ENCODE measurements at regions not wholly inside any gene's neighbourhood (a gene's known extent, or its start where the extent isn't known, plus 50 kb on each side); places are given as distances from the start of the nearest gene placed in this dataset.

DNA sequence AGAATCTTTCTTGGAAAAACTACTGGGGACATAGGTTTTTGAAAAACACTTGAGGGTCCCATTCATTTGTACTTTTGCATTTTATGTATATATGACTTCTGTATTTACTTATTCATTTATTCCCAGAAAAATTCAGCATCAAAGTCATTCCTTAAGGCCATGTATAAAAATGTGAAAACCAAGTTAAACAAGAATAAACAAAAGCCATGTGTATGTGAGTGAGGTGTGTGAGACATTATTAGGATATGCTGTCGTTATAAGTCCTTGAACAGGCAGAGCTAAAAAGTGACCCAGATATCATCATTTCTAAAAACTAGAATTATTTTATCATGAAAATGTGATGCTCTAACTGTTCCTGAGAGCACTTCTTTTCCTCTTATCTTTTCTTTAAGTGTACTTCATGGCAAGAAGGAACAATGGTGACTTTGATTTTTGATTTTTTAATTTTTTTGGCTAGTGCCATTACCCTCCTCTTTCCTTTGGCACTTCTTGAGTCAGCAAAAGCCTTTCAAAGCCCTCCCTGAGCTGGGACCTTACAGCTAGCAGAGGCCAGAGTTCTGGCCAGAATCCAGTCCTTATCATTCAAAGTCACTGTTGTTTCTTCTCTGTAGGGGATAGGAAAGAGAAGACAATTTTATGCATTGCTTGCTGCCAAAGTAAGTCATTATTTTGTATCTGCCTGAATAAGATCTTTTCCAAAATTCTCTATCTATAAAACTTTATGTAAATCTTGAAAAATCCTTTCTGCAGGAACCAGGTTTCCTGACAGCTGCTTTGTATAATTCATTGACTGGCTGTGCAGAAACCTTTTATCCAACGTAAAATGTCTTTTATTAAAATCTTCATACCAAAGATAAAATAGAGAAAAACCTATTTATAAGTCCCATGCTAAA is 419.7 kb upstream of the PRICKLE1 start:
- DNase-seq = no peak

DNA sequence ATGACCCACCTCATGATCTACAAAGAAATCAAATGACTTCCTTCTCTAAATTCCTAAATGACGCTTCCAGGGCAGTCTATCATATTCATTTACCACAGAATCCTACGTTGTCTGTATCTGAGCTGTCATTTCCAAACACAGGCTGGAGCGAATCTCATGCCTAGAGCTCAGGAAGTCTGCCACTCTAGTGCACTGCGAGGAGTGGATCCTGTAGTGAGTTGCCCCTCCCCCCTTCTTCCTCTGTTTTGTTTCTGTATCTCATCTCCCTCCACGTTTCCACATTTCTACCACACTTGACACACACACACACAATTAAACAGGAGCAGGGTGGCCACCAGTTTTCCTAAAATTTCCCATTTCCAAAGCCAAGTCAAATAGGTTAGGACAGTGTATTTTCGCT is 415.4 kb upstream of the PRICKLE1 start:
- no peak for DNase-seq

DNA sequence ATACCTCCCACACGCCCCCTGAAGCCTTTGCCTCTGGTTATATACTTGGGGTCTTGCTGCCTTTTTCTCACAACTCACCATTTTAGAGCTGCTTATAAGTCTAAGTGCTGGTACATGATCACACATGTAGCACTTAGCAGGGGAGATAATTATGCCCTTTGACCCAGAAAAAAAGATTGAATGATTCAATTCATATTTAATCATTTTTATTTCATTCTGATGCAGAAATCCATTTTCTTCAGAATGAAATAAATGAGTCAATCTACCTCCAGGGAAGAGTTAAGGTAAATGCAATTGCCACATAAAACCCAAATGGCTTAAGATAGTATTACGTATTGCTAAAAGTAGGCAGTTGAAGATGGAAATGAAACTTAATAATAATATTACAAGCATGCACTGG is 414.6 kb upstream of the PRICKLE1 start:
- no peak for DNase-seq

DNA sequence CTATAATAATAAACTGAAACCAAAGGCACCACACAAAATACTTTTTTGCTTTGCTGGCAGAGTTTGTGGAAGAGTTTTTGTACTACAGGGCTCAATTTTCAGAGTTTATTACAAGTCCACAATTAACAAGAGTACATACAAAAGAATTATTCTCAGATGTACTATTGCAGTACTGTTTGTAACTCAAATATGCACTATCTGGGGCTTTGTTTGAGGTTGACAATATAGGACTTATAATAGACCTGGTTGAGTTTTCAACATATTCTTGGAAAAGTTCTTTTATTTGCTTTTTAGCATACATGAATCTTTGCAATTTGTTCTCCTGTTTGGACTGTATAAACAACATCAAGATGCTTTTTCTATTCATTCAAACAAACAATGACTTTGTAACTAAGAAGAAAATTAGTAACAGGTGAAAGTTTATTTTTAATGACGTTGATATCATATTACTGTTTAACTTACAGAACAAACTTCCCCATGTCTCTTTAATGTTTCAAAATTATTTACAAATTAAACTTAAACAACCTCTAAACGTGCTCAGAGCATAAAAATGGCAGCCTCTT is 407.4 kb upstream of the PRICKLE1 start:
- DNase-seq = no peak

DNA sequence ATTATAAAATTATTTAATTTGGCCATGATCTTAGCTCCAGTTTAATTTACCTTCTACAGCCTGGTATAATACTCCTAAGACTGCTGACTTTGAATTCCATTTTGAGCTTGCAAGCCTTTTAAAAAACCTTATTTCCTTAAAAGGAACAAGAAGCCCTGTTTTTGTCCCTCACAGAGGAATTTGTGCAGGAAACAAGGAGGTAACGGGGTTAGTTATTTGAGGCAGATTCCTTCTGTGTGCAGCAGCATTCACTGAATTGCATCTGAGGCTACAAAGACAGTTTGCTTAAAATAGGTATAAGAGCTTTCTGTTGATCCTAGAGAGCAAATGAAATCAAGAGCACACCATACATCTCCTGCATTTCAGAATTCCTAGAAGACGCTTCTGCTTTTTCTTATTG is 403.3 kb upstream of the PRICKLE1 start:
- no peak for DNase-seq

DNA sequence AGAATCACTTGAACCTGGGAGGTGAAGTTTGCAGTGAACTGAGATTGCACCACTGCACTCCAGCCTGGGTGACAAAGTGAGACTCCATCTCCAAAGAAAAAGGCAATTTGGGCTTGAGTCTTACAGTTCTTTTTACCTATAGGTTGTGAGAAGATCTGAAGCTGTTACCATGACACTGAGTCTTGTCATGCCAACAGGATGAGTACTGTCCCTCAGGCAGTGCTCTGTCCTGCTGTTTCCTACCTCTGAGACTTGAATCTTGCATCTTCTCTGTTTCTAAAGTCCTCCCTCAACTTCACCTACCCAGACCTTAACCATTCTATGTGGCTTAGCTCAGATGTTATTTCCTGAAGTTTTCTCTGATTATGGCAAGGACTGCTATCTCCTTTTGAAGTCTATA is 400.8 kb upstream of the PRICKLE1 start:
- no peak for DNase-seq

DNA sequence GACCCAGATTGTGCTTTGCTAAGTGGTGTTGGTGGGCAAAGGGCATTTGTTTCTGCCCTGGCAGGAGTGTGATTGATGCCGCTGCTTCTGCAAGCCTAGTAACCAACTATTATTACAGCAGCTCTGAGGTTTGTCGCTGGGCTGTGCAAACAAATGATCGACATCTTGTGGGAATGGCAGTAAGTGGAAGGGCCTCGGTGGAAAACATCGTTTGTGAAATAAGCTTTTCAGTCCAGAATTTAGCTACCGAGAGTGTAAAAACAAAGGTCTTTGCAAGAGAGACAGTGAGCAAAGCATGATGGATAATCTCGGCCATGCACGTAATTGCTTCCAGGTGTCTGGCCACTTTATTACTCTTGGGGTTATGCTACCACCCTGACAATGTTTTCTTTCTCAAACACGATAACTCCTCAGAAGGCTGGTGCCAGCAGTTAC is 397.7 kb upstream of the PRICKLE1 start:
- DNase-seq = no peak

DNA sequence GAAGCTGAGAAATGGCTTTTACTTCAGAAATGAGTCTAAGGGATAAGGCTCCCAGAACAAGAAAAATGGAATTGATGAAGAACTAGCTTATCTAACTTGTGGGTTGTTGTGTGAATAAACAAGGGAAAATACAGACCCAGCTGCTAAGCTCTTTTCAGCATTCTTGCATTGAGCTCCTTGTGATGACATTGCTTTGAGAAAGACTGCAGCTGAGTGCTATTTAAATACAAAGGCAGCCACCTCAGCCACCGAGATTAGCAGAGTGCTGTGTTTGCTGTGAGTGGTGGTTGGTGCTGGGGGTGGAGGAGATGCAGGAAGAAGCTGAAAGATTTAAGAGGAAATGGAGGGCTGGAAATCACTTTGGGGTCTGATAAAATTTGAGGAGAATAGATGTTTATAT is 396.0 kb upstream of the PRICKLE1 start:
- no peak for DNase-seq

DNA sequence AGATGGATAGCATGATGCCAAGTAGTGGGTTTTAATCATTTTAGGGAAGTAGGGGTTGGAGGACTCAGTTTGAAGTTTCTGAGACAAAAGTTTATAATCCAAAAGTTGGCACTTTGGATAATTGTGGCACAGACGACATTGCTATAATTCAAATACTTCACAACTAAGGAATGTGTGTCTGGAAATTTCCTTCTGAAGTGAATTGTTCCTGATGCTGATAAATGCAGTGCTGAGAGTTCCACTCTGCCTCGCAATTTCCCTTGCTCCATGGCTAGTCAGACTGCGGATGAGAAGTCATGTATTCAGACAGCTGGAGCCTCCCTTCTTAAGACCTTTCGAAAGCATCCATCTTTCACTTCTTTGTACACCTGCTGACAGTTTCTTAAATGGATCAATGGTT is 393.3 kb upstream of the PRICKLE1 start:
- DNase-seq = no peak

DNA sequence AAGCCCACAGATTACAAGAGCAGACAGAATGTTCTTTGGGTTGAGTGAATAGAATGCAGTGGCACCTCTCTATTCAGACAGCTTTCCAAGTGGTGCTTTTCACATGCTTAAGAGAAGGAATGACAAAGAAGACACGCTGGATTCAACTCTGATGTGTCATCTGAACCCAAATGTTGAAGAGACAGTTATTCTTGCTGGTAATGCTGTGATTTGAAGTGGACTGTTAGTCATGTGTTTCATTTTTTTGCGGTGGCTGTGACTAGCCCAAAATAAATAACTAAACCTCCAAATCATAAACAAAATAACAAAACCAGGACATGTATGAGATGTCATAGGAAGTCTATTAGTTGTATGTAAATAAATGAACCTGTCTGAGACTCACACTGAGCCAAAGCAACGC is 391.8 kb upstream of the PRICKLE1 start:
- DNase-seq = no peak

DNA sequence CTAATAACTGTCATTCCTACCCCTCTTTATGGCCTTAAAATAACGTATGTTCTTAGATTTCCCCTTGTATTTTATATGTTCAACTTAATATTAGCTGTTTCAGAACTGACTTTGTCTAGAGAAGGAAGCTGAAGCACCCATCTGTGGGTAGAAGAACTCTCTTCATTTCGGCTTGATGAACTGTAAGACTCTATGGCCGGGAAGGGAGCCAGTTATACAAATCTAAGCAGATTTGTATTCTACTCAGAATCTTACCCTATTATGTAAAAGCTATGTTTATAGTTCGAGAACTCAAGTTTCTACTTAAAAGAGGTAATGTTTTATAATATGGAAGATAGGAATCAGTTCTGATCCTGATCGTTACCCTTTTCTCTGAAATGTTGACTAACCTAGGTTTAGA is 390.9 kb upstream of the PRICKLE1 start:
- no peak for DNase-seq

DNA sequence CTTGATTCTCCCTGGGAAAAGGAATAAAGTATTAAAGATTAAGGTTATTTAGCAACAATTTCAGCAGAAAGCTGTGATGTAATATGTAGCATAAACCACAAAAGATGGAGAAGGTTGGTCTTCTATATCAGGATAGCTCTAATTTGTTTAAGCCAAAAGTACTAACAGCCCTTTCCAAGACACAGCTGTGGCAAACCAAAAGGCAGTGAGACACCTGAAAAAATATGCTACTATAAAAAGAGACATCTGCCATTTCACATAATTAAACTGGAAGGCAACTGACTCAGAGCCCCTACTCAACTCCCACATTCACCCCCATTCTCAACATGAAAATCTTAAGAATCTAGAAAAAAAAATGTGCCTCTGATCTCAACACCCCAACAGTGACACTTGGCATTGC is 390.2 kb upstream of the PRICKLE1 start:
- DNase-seq = no peak

DNA sequence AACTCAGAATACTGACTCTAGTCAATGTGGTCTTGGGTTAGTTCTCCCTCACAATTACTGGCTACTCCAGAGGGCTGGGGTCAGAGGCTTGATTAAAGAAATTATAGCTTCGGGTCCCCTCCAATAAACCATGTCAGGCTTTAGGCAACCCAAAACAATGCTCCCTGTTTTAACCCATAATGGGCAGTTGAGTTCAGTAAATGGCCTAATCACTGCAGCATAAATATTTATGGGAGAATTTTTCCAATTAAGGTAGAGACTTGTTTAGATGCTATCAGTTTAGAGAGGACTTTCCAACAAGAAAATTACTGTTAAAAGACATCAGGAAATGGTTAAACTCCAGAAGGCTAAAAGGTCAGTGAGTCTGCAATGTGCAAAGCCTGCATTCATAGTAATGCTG is 389.2 kb upstream of the PRICKLE1 start:
- DNase-seq = no peak

DNA sequence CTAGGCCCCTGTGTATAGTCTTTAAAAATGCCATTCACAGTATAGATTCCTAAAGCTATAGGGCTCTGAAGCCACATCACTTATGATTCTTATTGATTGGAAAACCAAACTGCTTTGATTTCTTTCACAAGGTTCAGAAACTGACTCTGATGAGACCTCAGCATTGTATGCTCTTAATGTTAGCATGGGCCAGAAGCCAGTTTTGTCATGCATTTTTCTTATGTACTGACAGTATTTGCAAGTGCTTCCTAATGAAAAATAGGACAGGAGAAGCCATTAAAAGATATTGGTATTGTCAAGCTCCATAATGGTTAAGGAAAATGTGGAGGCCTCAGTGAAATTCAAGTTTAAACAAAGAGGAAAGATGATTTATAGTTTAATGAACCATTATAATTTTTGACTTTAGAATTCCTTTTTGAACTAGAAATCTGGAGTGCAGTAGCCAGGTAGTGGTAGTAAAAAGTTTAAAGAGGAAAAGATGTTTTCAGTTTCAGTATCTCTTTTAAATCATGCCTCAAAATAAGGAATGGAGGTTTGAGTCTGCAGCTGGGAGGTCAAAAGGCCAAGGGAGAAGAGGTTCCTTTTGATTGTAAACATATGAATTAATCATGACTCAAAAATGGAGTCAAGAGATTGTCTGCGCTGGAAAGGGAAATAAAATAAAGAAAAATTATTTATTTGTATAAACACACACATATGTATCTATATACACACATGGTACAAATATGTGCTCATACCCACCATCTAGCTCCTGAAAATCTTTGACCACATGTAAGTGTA is 388.1 kb upstream of the PRICKLE1 start:
- no peak for DNase-seq

DNA sequence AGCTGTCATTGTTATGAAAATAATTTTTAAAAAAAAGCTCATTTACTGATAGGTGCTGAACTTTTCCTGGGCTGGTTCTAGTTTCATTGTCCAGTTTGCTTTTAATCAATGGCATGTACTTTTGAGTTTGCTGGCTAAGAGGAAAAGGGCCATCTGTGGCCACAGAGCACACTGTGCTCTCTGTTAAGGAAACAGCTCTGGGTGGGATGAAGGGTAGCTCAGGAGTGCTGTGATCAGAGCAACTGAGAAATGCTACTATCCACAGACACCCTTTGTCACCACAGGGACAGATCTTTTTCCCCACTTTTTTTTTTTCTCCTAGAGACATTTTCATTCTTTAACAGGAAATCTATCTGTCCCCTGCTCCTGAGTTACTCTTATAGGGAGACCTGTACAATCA is 387.1 kb upstream of the PRICKLE1 start:
- no peak for DNase-seq

DNA sequence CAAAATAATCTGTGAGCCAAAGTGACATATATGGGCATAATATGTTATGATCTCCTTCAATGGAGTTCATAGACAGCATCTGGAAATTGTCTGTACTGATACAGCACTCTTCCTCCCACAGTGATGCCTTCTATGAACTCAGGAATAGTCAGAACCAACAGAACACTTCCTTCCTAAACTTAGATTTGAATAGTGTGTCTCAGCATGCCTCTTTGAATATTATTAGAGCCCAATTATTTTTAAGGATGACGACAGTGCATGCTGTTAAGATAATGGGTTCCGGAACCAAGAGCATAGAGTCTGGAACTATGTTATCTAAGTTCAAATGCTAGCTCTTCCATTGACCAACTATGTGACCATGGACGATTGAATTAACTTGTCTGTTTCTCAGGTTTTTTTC is 386.6 kb upstream of the PRICKLE1 start:
- no peak for DNase-seq

DNA sequence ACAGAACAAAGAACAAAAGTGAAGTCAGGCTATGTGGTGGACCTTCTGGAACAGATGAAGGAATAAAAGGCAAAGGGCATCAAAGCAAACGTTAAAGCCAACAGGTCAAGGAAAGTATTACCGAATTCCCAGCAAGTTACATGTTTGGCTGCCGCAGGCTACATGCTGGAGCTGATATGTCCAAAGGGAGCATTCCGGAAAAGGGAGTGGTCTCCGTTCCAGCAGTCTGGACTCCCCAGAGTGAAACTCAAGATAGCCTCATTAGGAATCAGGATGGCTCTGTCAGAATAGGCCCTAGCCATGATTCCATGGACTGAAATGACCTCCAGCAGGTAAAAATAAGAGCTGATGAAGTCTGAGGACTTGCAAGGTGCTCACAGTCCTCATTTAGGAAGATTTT is 379.8 kb upstream of the PRICKLE1 start:
- no peak for DNase-seq

DNA sequence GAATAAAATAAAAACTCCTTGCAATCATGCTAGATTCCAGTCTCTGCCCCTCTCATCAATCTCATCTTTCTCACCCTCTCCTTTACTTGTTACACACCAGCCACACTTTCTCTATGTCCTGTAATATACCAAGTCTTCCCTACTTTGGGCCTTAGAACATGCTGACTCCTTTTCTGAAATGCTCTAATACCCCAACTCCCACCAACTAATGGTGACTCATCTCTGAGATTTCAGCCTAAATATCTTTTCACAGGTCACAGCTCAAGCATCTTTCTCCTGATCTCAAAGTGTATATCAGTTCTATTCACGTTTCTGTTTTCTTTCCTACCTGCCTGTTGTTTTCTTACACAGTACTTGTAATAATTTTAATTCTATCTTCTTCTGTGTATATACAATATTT is 378.9 kb upstream of the PRICKLE1 start:
- DNase-seq = no peak

DNA sequence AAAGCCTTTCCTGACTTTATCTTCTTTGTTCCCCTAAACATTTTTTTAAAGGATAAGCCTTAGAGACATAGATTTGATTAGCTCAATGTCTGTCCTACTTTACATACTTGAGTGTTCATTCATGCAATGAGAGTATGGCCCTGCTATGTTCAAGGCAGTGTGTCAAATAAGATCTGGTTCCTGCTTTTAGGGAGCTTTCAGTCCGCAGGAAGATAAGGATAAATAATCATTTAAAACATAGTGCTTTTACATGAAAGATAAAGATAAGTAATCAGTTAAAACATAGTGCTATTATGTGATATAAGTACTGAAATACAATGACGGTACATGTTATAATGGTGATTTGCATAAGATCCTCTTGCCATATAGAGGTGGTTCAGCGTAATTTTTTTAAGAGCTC is 378.3 kb upstream of the PRICKLE1 start:
- no peak for DNase-seq

DNA sequence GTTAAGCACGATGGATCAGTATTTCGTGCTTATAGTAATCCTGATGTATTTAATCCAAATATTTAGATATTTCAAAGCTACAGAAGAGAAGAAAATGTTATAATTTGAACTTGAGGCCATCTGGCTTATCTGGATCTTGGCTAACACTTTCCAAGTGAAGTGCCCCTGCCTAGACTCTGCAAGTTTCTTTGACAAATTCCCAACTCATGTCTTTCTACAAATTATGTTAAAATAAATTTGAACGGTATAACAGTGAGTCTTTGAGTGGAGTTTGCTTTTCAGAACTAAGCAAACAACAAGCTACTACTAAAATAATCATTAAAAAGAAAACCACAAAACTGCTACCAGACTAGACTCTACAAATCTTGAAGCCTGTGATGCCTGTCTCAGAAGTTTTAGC is 374.4 kb upstream of the PRICKLE1 start:
- DNase-seq = no peak

DNA sequence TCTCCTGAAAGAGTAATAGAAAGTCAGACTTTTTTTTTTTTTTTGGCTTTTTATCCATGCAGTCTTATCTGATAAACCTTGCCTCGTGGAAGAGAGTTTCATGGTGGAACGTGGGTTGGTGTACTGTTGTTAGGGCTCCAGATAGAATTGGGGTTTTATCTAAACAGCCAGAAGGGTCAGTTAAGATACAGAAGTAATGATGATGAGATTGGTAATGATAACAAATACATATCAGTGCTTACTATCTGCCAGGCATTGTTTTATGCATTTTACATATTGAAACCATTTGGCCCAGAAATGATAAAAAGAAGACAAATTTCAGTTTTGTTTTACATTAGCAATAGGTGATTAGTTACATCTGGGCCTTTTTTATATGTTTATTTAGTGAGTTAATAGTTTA is 372.8 kb upstream of the PRICKLE1 start:
- no peak for DNase-seq

DNA sequence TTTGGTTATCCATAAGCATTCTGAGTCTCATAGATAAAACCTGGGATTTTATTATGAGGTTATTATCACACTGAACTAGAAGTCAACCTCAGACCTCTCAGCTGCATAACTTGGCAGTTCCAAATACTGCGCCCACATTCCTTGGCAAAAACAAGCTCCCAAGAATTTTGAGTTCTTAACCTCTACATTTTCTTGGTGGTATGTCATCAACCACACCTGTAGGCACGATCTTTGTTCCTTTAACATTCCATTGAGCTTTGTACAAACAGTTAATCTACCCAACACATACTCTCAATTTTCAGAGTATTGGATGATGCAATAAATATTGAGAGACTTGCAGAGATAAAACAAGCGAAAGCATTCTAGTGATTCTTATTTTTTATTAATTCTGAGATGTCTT is 371.8 kb upstream of the PRICKLE1 start:
- DNase-seq = no peak

DNA sequence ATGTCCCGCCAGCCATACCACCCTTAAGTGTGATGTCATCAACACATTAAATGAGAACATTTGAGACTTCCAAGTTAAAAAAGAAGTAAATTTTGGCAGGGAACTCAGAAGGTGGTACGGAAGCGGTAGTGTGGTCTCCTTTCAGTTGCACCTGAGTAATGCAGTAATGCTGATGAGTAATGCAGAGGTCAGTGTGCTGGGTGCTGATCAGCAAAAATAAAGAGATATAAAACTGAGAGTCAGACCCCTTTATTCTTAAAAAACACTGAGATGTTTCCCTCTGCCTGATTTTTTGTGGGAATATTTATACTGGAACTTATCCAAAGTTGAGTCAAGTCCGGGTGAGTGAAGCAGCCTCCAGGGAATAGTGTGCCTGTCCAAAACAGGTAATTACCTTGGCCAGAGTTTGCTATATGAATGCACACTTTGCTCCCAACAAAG is 370.6 kb upstream of the PRICKLE1 start:
- no peak for DNase-seq

DNA sequence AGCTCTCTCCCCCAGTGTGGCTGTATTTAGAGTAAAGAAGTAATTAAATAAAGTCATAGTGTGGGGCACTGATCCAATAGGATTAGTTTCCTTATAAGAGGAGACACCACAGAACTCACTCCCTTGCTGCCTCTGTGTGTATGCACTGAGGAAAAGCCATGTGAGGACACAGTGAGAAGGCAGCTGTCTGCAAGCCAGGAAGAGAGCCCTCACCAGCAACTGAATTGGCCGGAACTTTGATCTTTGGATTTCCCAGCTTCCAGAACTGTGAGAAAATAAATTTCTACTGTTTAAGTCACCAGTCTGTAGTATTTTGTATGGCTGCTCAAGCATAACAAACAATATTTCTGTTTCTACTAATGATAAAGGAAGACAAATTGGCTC is 368.7 kb upstream of the PRICKLE1 start:
- DNase-seq = no peak
